HG03342 (cell line): ENCODE measurements at regions not wholly inside any gene's neighbourhood (a gene's known extent, or its start where the extent isn't known, plus 50 kb on each side); places are given as distances from the start of the nearest gene placed in this dataset.
"Not testable (repeated sequence)": the region's sequence is repeated elsewhere in the genome, so short reads cannot be mapped to it uniquely, and the experiment has no call there.

Experiments
- ATAC-seq: cut with Tn5 transposase; IDR thresholded peaks from one replicate; pipeline ENCODE4 v1.9.1; 2021; ENCODE audit warnings: mild to moderate bottlenecking, moderate library complexity; ENCODE audit not compliant: unreplicated experiment

DNA sequence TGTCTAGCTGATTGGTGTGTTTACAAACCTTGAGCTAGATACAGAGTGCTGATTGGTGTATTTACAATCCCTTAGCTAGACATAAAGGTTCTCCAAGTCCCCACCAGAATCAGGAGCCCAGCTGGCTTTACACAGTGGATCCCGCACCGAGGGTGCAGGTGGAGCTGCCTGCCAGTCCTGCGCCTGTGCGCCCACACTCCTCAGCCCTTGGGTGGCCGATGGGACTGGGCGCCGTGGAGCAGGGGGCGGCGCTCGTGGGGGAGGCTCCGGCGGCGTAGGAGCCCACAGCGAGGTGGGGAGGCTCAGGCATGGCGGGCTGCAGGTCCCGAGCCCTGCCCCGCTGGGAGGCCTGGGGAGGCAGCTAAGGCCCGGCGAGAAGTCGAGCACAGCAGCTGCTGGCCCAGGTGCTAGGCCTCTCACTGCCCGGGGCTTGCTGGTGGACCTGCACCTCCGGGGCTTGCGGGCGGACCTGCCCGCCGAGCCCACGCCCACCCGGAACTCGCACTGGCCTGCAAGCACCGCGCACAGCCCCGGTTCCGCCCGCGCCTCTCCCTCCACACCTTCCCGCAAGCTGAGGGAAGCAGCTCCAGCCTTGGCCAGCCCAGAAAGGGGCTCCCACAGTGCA lies 51.0 kb upstream of the CDYL start:
- not testable (repeated sequence) for ATAC-seq

DNA sequence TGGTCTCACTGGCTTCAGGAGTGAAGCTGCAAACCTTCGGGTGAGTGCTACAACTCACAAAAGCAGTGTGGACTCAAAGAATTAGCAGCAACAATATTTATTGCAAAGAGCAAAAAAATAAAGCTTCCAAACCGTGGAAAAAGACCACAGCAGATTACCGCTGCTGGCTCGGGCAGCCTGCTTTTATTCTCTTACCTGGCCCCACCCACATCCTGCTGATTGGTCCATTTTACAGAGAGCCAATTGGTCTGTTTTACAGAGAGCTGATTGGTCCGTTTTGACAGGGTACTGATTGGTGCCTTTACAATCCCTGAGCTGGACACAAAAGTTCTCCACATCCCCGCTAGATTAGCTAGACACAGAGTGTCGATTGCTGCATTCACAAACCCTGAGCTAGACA lies 51.5 kb upstream of the CDYL start:
- ATAC-seq, result not testable (repeated sequence)

DNA sequence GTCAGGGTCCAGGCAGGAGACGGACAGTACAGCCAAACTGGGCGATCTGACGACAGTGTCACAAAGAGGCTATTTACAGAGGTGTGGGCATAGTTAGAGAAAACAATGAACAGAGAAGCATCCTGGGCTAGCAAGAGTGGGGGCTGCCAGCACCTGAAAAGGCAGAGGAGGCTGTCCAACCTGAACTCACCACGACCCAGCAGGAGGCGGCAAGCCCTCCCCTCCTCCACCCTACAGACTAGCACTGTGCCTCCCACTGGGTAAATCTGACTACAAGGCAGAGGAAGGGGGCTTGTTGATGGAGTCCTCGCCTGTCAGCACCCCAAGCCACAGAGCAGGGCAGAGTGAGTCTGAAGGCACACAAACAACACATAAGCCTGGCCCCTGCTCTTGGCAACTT lies 52.8 kb upstream of the CDYL start:
- ATAC-seq, result no peak

DNA sequence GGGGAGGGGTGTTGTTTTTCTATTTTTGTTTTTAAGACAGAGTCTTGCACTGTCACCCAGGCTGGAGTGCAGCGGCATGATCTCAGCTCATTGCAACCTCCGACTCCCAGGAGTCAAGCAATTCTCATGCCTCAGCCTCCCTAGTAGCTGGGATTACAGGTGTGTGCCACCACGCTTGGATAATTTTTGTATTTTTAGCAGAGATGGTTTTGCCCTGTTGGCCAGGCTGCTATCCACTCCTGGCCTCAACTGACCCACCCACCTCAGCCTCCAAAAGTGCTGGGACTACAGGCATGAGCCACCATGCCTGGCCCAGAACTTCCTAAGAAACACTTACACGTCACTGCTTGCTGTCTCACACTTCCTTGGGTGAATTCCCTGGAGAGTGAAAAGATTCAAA lies 54.8 kb upstream of the CDYL start:
- not testable (repeated sequence) for ATAC-seq

DNA sequence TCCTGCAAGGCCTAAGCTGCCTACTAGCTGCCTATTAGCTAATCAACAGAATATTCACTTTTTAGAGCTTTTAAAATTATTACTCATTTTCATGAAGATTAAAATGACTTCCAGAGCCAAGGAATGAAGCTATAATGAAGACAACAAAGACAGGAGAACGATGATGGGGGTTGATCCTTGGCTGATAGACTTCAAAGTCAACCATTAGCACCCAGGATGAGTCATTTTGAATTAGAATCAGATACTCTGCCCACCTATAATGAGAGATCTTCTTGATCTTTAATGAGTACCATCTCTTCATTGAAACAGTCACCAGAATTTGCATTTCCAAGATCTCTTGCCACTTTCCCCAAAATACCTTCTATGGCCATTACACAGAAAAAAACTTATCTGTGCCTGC lies 56.7 kb upstream of the CDYL start:
- no peak for ATAC-seq

DNA sequence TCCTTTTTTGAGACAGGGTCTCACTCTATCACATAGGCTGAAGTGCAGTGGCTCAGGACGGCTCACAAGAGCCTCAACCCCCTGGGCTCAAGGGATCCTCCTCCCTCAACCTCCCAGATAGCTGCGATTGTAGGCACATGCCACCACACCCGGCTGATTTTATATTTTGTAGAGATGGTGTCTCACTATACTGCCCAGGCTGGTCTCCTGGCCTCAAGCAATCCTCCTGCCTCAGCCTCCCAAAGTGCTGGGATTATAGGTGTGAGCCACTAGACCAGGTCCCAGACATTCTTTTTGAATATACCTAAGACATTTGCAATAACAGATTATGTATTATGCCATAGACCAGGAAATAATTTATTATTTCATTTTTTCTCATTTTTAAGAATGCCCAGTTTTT lies 58.3 kb upstream of the CDYL start:
- ATAC-seq, result no peak

DNA sequence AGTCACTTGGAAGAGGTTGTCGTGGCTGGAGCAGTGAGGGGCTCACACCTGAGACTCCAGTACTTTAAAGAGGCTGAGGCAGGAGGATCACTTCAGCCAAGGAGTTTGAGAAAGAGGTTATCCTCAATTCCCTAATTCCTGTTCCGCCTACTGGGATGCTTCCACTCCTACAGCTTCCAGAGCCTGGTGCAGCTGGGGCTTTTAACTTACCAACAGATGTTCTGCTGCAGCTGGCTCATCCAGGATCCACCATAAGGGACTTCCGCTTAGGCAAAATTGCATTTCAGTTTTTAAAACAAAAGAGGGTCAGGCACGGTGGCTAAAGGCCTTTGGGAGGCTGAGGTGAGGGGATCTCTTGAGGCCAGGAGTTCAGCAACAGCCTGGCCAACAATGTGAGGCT lies 59.1 kb upstream of the CDYL start:
- no peak for ATAC-seq

DNA sequence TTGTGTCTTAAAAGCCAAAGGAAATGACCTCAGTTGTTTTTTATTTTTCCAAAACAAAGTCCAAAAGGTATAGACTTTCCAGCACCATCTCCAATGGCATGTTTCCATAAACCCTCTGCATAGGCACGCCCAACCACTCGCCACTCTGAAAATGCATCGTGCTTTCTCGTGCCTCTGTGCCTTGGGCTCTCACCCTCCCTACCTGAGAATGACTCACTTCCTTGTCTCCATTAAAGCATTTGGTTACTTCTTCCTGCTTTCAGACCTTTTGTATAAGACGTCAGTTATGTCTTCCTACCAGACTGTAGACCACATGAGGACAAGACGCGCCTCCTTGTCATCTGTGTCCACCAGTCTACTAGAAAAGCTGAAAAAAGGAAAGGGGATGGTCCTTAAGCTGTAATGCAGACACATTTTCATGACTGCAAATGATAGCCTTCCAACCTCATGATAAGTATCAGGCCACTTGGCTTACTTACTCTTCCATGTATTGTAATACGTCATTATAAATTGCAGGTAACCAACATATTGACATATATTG lies 61.2 kb upstream of the CDYL start:
- no peak for ATAC-seq

DNA sequence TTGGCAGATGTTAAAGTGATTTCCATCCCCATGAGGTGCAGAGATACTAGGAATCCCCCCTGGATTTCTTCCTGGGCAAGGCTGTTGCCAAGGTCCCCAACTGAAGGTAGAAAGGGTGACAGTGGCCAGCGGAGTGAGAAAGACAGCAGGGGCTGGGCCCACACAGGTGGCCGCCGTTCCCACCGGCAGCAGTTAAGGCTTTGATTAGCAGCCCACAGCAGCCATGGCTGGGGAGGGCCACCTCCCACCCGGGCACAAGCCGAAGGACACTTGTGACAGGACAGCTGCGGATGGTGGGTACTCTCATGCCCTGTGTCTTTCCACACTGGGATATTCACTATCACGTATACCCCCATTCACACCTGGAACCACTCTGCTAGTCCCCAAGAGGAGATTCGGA lies 63.9 kb upstream of the CDYL start:
- no peak for ATAC-seq

DNA sequence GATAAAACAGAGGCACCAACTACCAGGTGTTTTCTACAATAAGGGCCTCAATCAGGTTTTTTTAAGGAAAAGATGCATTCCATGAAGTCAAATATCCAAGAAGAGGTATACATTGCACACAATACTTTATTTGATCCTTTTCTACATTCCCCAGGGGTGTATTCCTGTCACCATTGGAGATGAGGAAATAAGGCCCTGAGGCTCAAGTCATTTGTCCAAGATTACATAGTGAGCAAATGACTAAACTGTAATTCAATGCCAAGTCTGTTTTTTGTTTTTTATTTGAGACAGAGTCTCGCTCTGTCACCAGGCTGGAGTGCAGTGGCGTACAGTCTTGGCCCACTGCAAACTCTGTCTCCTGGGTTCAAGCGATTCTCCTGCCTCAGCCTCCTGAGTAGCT lies 69.2 kb upstream of the CDYL start:
- no peak for ATAC-seq

DNA sequence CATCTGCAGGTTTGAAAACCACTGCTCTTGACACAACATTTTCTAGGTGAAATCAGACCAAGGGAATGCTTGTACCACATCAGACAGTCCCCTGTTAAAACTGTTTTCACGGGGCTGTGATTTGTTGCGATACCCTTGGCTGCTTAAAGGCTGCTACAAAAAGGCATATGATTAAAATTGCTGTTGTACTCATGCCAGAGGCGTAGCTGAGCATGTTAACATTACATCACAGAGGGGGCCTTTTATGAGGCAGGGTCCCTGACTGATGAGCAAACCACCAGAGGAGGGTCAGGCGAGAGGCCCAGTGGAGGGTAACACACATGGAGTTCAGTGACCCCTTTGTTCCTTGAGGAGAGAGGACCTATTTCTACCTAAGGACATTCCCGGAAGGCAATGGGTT lies 70.4 kb upstream of the CDYL start:
- ATAC-seq, result no peak

DNA sequence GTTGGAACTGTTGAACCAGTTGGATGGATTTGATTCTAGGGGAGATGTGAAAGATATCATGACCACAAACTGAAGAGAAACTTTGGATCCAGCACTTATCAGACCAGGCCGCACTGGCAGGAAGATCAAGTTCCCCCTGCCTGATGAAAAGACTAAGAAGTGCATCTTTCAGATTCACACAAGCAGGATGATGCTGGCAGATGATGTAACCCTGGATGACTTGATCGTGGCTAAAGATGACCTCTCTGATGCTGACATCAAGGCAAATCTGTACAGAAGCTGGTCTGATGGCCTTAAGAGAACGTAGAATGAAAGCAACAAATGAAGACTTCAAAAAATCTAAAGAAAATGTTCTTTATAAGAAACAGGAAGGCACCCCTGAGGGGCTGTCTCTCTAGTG lies 72.8 kb upstream of the CDYL start:
- no peak for ATAC-seq

DNA sequence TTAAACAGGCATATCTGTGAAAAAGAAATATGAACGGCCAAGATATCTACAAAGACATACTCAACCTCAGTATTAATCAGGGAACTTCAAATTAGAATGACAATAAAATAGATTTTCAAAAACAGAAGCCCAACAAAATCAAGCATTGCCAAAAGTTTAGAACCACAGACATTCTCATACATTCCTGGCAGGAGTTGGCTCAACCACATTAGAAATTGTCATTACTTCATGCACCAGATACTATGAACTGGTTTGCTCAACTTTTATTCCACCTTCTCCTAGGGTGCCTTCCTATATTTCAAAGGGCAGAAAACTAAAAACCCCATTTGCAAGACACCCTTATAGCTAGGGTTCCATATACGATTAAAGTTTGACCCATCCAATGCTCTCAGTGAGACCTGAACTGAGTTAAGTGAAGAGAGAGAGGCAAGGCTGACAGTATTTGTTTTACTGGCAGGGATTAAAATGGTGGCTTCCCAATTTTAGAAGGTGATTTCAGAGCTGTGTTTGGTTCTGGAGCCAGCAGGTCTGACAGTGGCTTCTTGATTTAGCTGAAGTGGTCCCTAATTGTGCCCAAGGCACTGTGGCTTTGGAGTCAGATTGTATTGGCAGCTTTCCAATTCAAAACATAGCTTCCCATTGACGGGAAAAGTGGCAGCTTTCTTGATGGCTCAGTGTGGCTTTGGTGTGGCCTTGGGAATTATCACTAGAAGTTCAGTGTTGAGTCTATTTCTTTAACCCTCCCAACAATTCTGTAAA lies 77.1 kb upstream of the CDYL start:
- ATAC-seq, result no peak

DNA sequence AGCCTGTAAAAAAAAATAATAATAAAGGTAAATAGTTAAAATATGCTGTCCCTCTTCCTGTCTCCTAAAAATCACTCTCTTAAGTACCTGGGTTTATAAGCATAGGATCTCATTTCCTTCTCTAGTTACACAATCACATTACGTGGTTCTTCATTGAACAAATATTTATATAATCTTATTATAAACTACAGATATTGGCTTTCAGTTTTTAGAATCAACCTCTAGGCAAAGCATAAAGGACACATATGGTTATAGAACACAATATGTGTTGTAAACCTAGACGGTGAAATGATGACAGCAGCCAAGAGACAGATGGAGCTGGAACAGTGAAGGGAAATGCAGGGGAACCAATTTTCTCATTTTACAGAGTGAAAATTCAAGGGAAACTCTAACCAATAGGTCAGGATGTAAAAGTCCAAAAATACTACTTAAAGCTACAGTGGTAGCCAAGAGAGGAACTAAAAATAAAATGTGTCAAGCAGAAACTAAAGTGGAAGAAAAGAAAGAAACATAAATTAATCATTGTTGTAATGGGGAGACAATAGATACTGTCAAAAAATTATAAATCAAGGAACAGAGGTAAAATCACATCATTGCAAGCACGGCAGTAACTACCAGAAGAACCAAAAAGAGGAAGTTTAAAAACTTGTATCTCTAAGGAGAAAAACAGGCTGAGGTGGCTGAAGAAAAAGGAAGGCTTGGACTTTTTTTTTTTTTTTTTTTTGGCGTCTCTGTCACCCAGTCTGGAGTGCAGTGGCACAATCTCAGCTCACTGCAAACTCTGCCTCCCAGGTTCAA lies 82.8 kb upstream of the CDYL start:
- no peak for ATAC-seq

DNA sequence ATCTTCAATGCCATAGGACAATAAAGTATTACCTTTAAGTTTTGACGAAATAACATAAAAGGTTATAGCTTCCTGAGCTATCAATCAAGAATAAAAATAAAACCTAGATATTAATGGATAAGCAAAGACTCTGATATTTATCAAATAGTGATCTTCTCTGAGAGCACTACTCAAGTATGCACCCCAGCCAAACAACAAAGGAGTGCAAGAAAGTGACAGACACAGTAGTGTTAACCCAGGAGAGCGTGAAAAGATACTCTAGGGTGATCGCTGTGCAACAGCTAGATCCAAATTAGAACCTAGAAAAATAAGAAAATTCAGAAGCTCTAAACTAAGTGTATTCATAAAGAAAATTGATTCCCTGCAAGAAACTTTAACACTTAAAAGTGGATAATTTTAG lies 83.5 kb upstream of the CDYL start:
- ATAC-seq, result no peak

DNA sequence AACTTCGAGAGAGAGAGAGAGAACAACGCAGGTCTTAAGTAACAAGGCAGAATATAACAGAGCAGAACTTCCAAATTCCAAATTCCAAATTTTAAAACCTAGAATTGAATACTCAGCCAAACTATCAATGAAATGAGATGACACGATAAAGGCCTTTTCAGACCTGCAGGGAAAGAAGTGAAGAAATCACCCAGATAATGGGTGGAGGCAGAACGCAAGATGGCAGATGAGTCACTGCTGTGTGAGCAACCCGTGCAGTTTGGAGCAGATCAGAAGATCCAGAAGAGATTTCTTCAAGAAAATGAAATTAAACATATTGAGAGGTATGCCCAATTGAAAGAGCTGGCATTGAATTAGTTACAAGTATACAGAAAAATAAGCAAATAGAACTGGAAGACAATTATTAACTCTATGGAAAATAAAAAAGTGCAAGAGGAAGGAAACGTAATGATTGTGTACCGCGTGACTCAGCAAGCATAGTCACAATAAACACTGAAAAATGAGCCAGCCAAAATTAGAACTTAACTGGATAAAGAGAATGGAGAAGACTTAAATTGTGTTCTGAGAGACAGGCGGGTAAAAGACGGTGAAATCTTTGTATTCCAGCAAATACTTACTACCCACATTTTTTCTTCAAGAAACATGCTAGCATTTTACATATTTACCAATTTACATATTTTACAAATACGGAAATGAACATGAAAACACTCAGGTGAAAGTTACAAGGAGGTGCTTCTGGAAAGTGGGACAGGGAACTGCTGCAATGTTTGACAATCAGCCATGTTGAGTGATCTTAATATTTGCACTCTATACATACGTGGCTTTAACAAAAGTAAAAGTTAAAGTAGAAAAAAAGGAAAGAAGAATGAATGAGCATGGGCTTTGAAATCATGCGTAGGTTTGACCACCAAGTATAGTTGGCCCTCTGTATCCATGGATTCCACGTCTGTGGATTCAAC lies 87.9 kb upstream of the CDYL start:
- no peak for ATAC-seq

DNA sequence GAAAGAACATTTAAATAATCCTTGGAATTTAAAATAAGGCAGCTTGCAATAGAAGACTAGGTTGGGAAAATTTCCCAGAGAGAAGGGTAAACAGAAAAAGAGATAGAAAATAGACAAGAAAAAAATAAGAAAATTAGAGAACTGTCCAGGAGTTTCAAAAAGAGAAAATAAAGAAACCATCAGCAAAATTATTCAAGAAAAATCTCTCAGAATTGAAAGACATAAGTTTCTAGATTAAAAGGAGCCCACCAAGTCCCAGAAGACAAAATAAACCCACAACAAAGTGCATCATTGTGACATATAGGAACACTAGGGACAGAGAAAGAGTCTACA lies 88.6 kb upstream of the CDYL start:
- no peak for ATAC-seq

DNA sequence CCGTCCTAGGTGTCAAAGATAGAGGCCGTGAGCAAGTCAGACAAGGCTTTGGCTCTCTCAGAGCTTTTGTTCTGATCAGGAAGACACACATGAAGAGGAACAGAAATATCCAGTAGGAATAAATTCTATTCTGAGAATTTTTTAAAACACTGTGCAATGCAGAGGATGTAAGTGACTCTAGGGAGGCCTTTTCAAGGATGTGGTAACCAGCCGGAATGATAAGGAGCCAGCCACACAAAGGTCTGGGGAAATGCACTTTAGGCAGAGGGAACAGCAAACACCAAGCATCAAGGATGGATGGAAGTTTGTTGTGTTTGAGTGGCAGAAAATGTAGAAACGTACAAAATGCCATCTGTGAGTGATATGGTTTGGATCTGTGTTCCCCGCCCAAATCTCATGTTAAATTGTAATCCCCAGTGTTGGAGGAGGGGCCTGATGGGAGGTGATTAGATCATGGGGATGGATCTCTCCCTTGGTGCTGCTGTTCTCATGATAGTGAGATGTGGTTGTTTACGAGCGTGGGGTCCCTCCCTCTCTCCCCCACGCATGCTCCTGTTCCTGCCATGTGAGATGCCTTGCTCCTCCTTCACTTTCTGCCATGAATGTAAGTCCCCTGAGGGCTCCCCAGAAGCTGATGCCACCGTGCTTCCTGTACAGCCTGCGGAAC lies 93.6 kb upstream of the CDYL start:
- no peak for ATAC-seq

DNA sequence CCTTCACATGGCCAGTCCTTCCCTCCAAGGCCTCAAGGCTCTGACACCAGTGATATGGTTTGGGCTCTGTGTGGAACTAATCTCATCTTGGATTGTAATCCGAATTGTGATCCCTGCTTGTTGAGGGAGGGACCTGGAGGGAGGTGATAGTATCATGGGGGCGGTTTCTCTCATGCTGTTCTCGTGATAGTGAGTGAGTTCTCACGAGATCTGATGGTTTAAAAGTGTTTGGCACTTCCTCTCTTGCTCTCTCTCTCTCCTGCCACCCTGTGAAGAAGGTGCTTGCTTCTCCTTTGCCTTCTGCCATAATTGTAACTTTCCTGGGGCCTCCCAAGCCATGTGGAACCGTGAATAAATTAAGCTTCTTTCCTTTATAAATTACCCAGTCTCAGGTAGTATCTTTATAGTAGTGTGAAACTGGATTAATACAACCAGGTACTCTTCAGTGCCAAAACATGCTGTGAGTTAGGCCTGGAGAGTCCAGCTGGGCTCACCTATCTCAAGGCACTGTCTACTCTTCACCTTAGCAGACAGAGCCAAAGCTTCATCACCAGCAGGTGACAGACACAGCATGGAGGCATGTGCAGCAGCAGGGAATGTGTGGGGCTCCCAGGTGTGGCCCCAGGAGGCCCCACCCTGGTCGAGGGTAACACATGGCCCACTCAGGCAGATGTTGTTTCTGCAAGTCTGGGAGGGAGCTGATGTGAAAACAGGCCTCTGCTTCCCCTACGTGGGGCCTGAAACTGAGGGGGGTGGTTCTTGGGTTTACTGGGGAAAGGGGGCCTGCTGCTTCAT lies 97.5 kb upstream of the CDYL start:
- no peak for ATAC-seq

DNA sequence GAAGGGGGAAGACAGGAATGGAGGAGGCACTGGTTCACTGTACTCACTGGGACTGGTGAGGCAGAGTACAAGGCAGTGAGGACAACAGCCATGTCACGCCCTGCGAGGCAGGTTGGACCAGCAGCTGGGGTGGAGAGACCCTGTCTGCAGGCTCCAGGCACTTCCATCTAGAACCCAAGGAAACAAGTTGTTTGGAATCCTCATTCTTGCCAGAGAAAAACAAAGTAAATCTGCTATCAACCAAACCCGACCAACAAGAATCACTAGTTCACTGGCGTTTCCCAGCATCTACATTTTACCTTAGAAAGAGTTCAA lies 98.5 kb upstream of the CDYL start:
- no peak for ATAC-seq
